VCaP (cell line): ENCODE measurements at regions not wholly inside any gene's neighbourhood (a gene's known extent, or its start where the extent isn't known, plus 50 kb on each side); places are given as distances from the start of the nearest gene placed in this dataset.

Source experiments
- H3K27ac ChIP-seq: fragments of 450-650 bp; 2 replicates; pipeline ENCODE4 v1.5.1; 2017
- CTCF ChIP-seq: fragments of 450-650 bp; conservative IDR thresholded peaks from 2 replicates; pipeline ENCODE4 v1.5.1; 2017; ENCODE audit warnings: mild to moderate bottlenecking, moderate library complexity

DNA sequence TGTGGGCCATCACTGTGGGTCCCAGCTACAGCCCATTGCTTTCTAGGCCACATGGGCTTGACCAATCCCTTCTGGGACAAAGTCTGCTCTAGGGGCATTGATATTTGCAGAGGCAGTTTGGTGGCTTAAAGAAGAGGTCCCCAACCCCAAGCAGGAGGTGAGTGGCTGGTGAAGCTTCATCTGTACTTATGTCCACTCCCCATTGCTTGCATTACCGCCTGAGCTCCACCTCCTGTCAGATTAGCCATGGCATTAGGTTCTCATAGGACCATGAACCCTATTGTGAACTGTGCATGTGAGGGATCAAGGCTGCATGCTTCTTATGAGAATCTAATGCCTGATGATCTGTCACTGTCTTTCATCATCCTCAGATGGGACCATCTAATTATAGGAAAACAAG, 54.4 kb upstream of the CADM1 start:
- no peak overlapping the region for H3K27ac ChIP-seq
- no peak for TF ChIP-seq CTCF

DNA sequence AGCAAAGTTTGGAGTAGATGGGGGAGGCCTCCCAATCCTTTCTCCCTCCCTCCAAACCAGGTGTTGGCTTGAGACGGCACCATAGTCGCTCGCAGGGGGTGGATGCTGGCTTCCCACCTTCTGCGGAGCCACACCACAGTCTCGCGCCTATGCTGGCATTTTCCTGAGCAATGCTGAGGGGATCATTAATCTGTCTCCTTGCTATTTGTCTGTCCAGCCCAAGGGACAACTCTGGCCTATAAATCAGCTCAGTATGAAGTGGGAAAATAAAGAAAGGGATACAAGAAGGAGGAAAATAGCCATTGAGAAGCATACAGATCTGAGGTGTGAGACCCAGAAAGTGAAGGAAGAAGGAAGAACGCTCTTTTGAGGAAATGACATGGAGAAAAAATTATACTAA, 53.5 kb upstream of the CADM1 start:
- no peak overlapping the region for H3K27ac ChIP-seq
- TF ChIP-seq CTCF = no peak

- no peak for TF ChIP-seq CTCF
- H3K27ac ChIP-seq = no peak overlapping the region
Measured at GRCh38 chr11:115556984-115557383, 52.8 kb upstream of the CADM1 start.

DNA sequence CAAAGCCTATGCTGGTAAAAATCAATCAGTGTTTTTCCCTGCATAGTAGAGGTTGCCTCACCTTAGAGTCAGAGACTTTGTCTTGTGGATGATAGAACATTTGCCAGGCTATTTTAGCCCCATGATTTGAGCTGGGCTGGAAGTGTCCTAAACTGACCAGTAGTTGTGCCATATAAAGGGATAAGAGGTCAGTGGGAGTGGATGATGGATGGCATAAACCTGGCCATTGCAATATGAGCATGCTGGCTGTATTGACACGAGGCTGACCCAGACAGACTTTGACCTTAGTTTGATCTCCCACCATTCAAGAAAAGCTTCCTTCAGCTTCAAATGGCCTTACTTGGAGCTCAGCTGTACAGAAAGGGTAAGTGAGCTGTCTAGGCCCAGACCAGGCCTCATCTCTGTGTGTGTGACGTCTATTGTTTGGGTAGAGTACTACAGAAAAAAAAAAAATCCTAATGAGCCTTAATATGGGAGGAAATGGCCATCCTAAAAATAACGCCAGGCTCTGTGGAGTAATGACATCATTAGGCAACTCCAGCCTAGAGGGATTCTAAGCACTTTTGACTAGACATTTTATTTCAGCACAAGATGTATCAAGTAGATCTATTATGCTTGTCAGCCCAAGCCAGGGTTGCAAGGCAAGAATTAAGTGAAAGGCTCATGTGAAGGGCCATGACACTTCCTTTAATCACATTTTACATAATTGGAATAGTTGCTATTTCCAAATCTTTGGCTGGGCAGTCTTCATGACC, 51.3 kb upstream of the CADM1 start:
- TF ChIP-seq CTCF = no peak
- H3K27ac ChIP-seq = no peak overlapping the region
